A549 (cell line): ENCODE measurements at regions not wholly inside any gene's neighbourhood (a gene's known extent, or its start where the extent isn't known, plus 50 kb on each side); places are given as distances from the start of the nearest gene placed in this dataset.

Experiments used
- ATAC-seq, 2 experiments: fragments of 200-7000 bp in 1 of 2; fragments of >200 bp in 1 of 2; cut with Nextera tagmentation in 1 of 2; cut with Tn5 transposase in 1 of 2; 3 replicates each; pipeline versions ENCODE4 v1.8.0 to v1.9.1; 2018 to 2020; ENCODE audit warnings: mild to moderate bottlenecking in 1 of 2, moderate library complexity in 1 of 2
- CTCF ChIA-PET: fragments of 300-600 bp; sonication (Branson Sonifier 250); formaldehyde crosslinking; extraction: SDS; loops from one replicate; lab custom pipeline; 2021; ENCODE audit warnings: antibody characterized with exemption, inconsistent platforms; lab: Yijun Ruan, JAX
- POLR2A ChIA-PET: fragments of 350-600 bp; formaldehyde crosslinking; extraction: SDS; loops from one replicate; lab custom pipeline; 2021; ENCODE audit warnings: antibody characterized with exemption, inconsistent platforms; lab: Yijun Ruan, JAX
- DNase-seq, 2 experiments: peaks; one replicate each; pipeline versions ENCODE4 v3.0.0 to v3.0.0-alpha.2; 2011 to 2016; ENCODE audit warnings: low read depth in 1 of 2, low spot score in 1 of 2
- FAIRE-seq: peaks from 2 replicates; lab custom pipeline; 2011; peaks lifted over from hg19 to GRCh38; lab: Jason Lieb, UNC
- H3K27ac ChIP-seq, 2 experiments: fragments of >200 bp; sonication (Bioruptor Twin); formaldehyde crosslinking; 3 replicates each; pipeline ENCODE4 v1.5.1; 2016 to 2017
- H3K4me1 ChIP-seq: fragments of >200 bp; sonication (Bioruptor Twin); formaldehyde crosslinking; 3 replicates; pipeline ENCODE4 v1.6.1; 2016
- H3K4me2 ChIP-seq: fragments of >200 bp; sonication (Bioruptor Twin); formaldehyde crosslinking; 3 replicates; pipeline ENCODE4 v1.6.1; 2016
- H3K4me3 ChIP-seq: fragments of >200 bp; sonication (Bioruptor Twin); formaldehyde crosslinking; 3 replicates; pipeline ENCODE4 v1.5.1; 2016
- H3K9me3 ChIP-seq: fragments of >200 bp; sonication (Bioruptor Twin); formaldehyde crosslinking; 3 replicates; pipeline ENCODE4 v1.6.1; 2016
- E2F6 ChIP-seq: IDR thresholded peaks from 2 replicates; pipeline ENCODE4 v1.6.1; 2012; ENCODE audit warnings: low read depth, borderline replicate concordance
- EHF ChIP-seq: fragments of 250-450 bp; sonication (Bioruptor Pico); IDR thresholded peaks from 2 replicates; pipeline ENCODE4 v1.5.0; 2020; ENCODE audit warnings: mild to moderate bottlenecking
- EHMT2 ChIP-seq: fragments of 200-600 bp; sonication (generic); IDR thresholded peaks from 2 replicates; pipeline ENCODE4 v1.6.1; 2016; ENCODE audit warnings: antibody characterized with exemption, low read depth, mild to moderate bottlenecking, moderate library complexity
- EP300 ChIP-seq, 2 experiments: fragments of >200 bp; sonication (Bioruptor Twin); formaldehyde crosslinking; IDR thresholded peaks; 2 replicates in 1 of 2; 3 replicates in 1 of 2; pipeline ENCODE4 v1.6.1; 2016 to 2017
- ESRRA ChIP-seq: fragments of 150-350 bp; IDR thresholded peaks from 2 replicates; pipeline ENCODE4 v1.6.1; 2014; ENCODE audit warnings: mild to moderate bottlenecking, low read length, borderline replicate concordance
- FOSB ChIP-seq: fragments of 250-450 bp; sonication (Bioruptor Pico); IDR thresholded peaks from 2 replicates; pipeline ENCODE4 v1.5.0; 2020; ENCODE audit warnings: mild to moderate bottlenecking, moderate library complexity
- HES2 ChIP-seq: fragments of >200 bp; sonication (Bioruptor Twin); formaldehyde crosslinking; IDR thresholded peaks from 2 replicates; pipeline ENCODE4 v1.6.1; 2016
- KDM1A ChIP-seq: fragments of 200-600 bp; sonication (generic); IDR thresholded peaks from 2 replicates; pipeline ENCODE4 v1.6.1; 2016; ENCODE audit warnings: low read depth, mild to moderate bottlenecking
- KDM5A ChIP-seq: fragments of 200-600 bp; sonication (generic); IDR thresholded peaks from 2 replicates; pipeline ENCODE4 v1.6.1; 2016; ENCODE audit warnings: antibody characterized with exemption, mild to moderate bottlenecking
- MAFK ChIP-seq: fragments of 450-650 bp; IDR thresholded peaks from 2 replicates; pipeline ENCODE4 v1.6.1; 2014; ENCODE audit not compliant: partially characterized antibody
- MAX ChIP-seq: IDR thresholded peaks from 2 replicates; pipeline ENCODE4 v1.6.1; 2012
- NFE2L2 ChIP-seq: fragments of 150-350 bp; conservative IDR thresholded peaks from 2 replicates; pipeline ENCODE4 v1.6.1; 2014; ENCODE audit warnings: low read length
- RARB ChIP-seq: fragments of 250-450 bp; sonication (Bioruptor Pico); IDR thresholded peaks from 2 replicates; pipeline ENCODE4 v1.8.0; 2021; ENCODE audit warnings: mild to moderate bottlenecking, moderate library complexity
- USF2 ChIP-seq: fragments of 450-650 bp; IDR thresholded peaks from 2 replicates; pipeline ENCODE4 v1.6.1; 2014; ENCODE audit warnings: antibody characterized with exemption
- WGBS: methylation state at CpG from one replicate; pipeline ENCODE4 v1.1.6; 2017; ENCODE audit errors: missing lambda C conversion rate; 5-methylcytosine and 5-hydroxymethylcytosine counted together

- TF ChIP-seq MAX, result no peak
- no peak for TF ChIP-seq RARB (CRISPR knock-in tag)
- TF ChIP-seq EP300 (IDR thresholded peaks at IDR 0.05), result peak in 1 of 2 experiments; percentile 67; a peak in 1 of 5 replicates
- TF ChIP-seq USF2, result no peak
These were observed 88.3 kb upstream of the GSE1 start (continued) for GRCh38 chr16:85524630-85525419.

GRCh38 chr16:85525420-85526184, 87.5 kb upstream of the GSE1 start:
- no peaks in the 10 kb centered on the region for H3K9me3 ChIP-seq
- POLR2A ChIA-PET, result interaction anchor here (1.0 to 2.7 kb wide), 3 partner anchors 11 to 32 kb away, joined by 4 to 10 read pairs (median 4); no protein-coding TSS in a partner anchor
- no peak overlapping the region for H3K4me3 ChIP-seq
- peaks cover 32% of the 10 kb centered on the region for H3K4me1 ChIP-seq
- TF ChIP-seq NFE2L2, result no peak
- TF ChIP-seq, all 56 proteins: peak for 0
- peak overlapping the region; percentile 77 to 95 for H3K27ac ChIP-seq
- CTCF ChIA-PET, result interaction anchor here (0.6 to 3.2 kb wide), 12 partner anchors 10 to 105 kb away, joined by 3 to 19 read pairs (median 5); no protein-coding TSS in a partner anchor
- ATAC-seq (peak in 1 of 2 experiments; percentile 26; a peak in 3 of 6 replicates), DNase-seq (no peak), FAIRE-seq (no peak)
- WGBS, result 82% methylated on average over 8 of the region's 12 CpGs
- H3K4me2 ChIP-seq, result peak overlapping the region; percentile 60

GRCh38 chr16:85526185-85526974, 86.7 kb upstream of the GSE1 start:
- DNase-seq (no peak), FAIRE-seq (no peak), ATAC-seq (no peak)
- Histone ChIP-seq H3K27ac (peak overlapping the region; percentile 77 to 95; a peak in 5 of 6 replicates), H3K4me3 (no peak overlapping the region), H3K9me3 (no peaks in the 10 kb centered on the region), H3K4me2 (no peak overlapping the region), H3K4me1 (peaks cover 32% of the 10 kb centered on the region)
- TF ChIP-seq EP300 (IDR thresholded peaks at IDR 0.05), result no peak
- TF ChIP-seq FOSB (CRISPR knock-in tag), result no peak
- TF ChIP-seq KDM1A, result no peak
- TF ChIP-seq KDM5A, result no peak
- no peak for TF ChIP-seq ESRRA
- TF ChIP-seq EHF (CRISPR knock-in tag), result no peak
- 92% methylated on average over 15 of the region's 20 CpGs for WGBS
- ChIA-PET CTCF (interaction anchor here (0.7 to 3.2 kb wide), 10 partner anchors 11 to 106 kb away, joined by 3 to 19 read pairs (median 5); no protein-coding TSS in a partner anchor), POLR2A (interaction anchor here (1.0 to 2.7 kb wide), 3 partner anchors 12 to 31 kb away, joined by 4 to 10 read pairs (median 4); no protein-coding TSS in a partner anchor)

- H3K4me3 ChIP-seq, result no peak overlapping the region
- WGBS, result 93% methylated on average over 37 of the region's 41 CpGs
- CTCF ChIA-PET, result interaction anchor here (0.7 to 4.5 kb wide), 11 partner anchors 10 to 107 kb away, joined by 3 to 47 read pairs (median 10); no protein-coding TSS in a partner anchor
- TF ChIP-seq EHMT2 (no peak), MAFK (no peak), FOSB (CRISPR knock-in tag) (no peak), HES2 (no peak), E2F6 (no peak)
- ATAC-seq (no peak), FAIRE-seq (no peak), DNase-seq (no peak)
- H3K4me1 ChIP-seq, result peaks cover 32% of the 10 kb centered on the region
- no peaks in the 10 kb centered on the region for H3K9me3 ChIP-seq
- POLR2A ChIA-PET, result no interaction called here
- no peak overlapping the region for H3K4me2 ChIP-seq
- peak overlapping the region in 1 of 2 experiments; percentile 95; a peak in 3 of 6 replicates for H3K27ac ChIP-seq
These were observed 85.9 kb upstream of the GSE1 start for GRCh38 chr16:85527042-85527766.
